Liver (tissue), 8 donors: ENCODE measurements at regions not wholly inside any gene's neighbourhood (a gene's known extent, or its start where the extent isn't known, plus 50 kb on each side); places are given as distances from the start of the nearest gene placed in this dataset.
"Not testable (repeated sequence)": the region's sequence is repeated elsewhere in the genome, so short reads cannot be mapped to it uniquely, and the experiment has no call there.

ENCODE experiments used
- DNase-seq: peaks from one replicate; pipeline ENCODE4 v3.0.0-alpha.2; 2017; ENCODE audit warnings: low spot score
- H3K27ac ChIP-seq, 2 donors: one replicate each; pipeline ENCODE4 v1.7.0; 2013; ENCODE audit warnings: inconsistent platforms in 2 of 2, low read length in 2 of 2, control low read depth in 1 of 2, low read depth in 1 of 2, mild to moderate bottlenecking in 1 of 2
- H3K27me3 ChIP-seq, 4 donors: one replicate each; pipeline versions ENCODE4 v1.6.1 to v1.7.0; 2013; ENCODE audit warnings: low read length in 3 of 4, inconsistent platforms in 1 of 4, mild to moderate bottlenecking in 1 of 4, moderate library complexity in 1 of 4; ENCODE audit not compliant: control insufficient read depth in 4 of 4, insufficient read depth in 4 of 4
- H3K36me3 ChIP-seq, 4 donors: one replicate each; pipeline versions ENCODE4 v1.6.1 to v1.7.0; 2013; ENCODE audit warnings: low read length in 3 of 4, mild to moderate bottlenecking in 3 of 4, low read depth in 1 of 4, moderate library complexity in 1 of 4; ENCODE audit not compliant: control insufficient read depth in 4 of 4, insufficient read depth in 3 of 4
- H3K4me1 ChIP-seq, 4 donors: one replicate each; pipeline versions ENCODE4 v1.6.1 to v1.7.0; 2013; ENCODE audit warnings: low read length in 3 of 4, mild to moderate bottlenecking in 3 of 4, moderate library complexity in 1 of 4; ENCODE audit not compliant: control insufficient read depth in 4 of 4, insufficient read depth in 4 of 4
- H3K4me3 ChIP-seq, 3 donors: one replicate each; pipeline versions ENCODE4 v1.6.1 to v1.7.0; 2013; ENCODE audit warnings: low read length in 3 of 3, control low read depth in 1 of 3, low read depth in 1 of 3, mild to moderate bottlenecking in 1 of 3
- H3K9ac ChIP-seq, 2 donors: one replicate each; pipeline ENCODE4 v1.7.0; 2013; ENCODE audit warnings: low read length in 2 of 2, mild to moderate bottlenecking in 2 of 2, moderate library complexity in 2 of 2, control low read depth in 1 of 2, low read depth in 1 of 2
- H3K9me3 ChIP-seq, 4 donors: one replicate each; pipeline versions ENCODE4 v1.6.1 to v1.7.0; 2013; ENCODE audit warnings: low read length in 3 of 4; ENCODE audit not compliant: control insufficient read depth in 4 of 4
- CTCF ChIP-seq: fragments of 150-350 bp; IDR thresholded peaks from 2 replicates; pipeline ENCODE4 v1.5.1; 2017; ENCODE audit warnings: improper control_type of control experiment, low read depth, low read length; ENCODE audit not compliant: missing input control
- FOXA1 ChIP-seq: IDR thresholded peaks from 2 replicates; pipeline ENCODE4 v1.6.1; 2016; ENCODE audit warnings: antibody characterized with exemption
- GABPA ChIP-seq, 2 donors: IDR thresholded peaks in 1 of 2; conservative IDR thresholded peaks in 1 of 2; 2 replicates each; pipeline ENCODE4 v1.6.1; 2016; ENCODE audit warnings: antibody characterized with exemption in 2 of 2, mild to moderate bottlenecking in 1 of 2, moderate library complexity in 1 of 2
- HNF4A ChIP-seq, 2 donors: conservative IDR thresholded peaks; 2 replicates each; pipeline ENCODE4 v1.6.1; 2016; ENCODE audit warnings: antibody characterized with exemption in 2 of 2, mild to moderate bottlenecking in 2 of 2
- HNF4G ChIP-seq: IDR thresholded peaks from 2 replicates; pipeline ENCODE4 v1.6.1; 2016; ENCODE audit warnings: antibody characterized with exemption
- JUND ChIP-seq, 2 donors: IDR thresholded peaks; 2 replicates each; pipeline ENCODE4 v1.6.1; 2016; ENCODE audit warnings: antibody characterized with exemption in 2 of 2
- NR2F2 ChIP-seq: IDR thresholded peaks from 2 replicates; pipeline ENCODE4 v1.6.1; 2016; ENCODE audit warnings: antibody characterized with exemption
- RAD21 ChIP-seq, 2 donors: IDR thresholded peaks; 2 replicates each; pipeline ENCODE4 v1.6.1; 2016; ENCODE audit warnings: antibody characterized with exemption in 2 of 2, mild to moderate bottlenecking in 2 of 2
- REST ChIP-seq: IDR thresholded peaks from 2 replicates; pipeline ENCODE4 v1.6.1; 2016; ENCODE audit warnings: antibody characterized with exemption, mild to moderate bottlenecking
- SP1 ChIP-seq: IDR thresholded peaks from 2 replicates; pipeline ENCODE4 v1.6.1; 2018; ENCODE audit warnings: antibody characterized with exemption, mild to moderate bottlenecking
- TAF1 ChIP-seq: conservative IDR thresholded peaks from 2 replicates; pipeline ENCODE4 v1.6.1; 2016; ENCODE audit warnings: antibody characterized with exemption, mild to moderate bottlenecking
- WGBS: extraction: QIAGEN DNeasy Blood & Tissue Kit; methylation state at CpG from one replicate; pipeline ENCODE4 v1.1.7; 2013; 5-methylcytosine and 5-hydroxymethylcytosine counted together
- donor health status: healthy.
- donor health status: healthy.
- donor health status: healthy.
- donor health status: healthy.
- donor health status: healthy.

- TF ChIP-seq REST, result no peak
- no peak for TF ChIP-seq HNF4A (conservative IDR thresholded peaks at IDR 0.05)
Observed at GRCh38 chrX:40867352-40867751, 132.0 kb upstream of the MED14 start (continued).

- WGBS, result 94% methylated on average over 3 of the region's 3 CpGs
- Histone ChIP-seq H3K27ac (no peak overlapping the region), H3K27me3 (no peaks in the 10 kb centered on the region), H3K4me3 (no peak overlapping the region), H3K36me3 (no peaks in the 10 kb centered on the region), H3K4me1 (no peaks in the 10 kb centered on the region), H3K9ac (no peak overlapping the region), H3K9me3 (no peaks in the 10 kb centered on the region)
- TF ChIP-seq FOXA1 (no peak), TAF1 (no peak)
- no peak for DNase-seq
Observed at GRCh38 chrX:40868868-40869267, 133.5 kb upstream of the MED14 start.

GRCh38 chrX:40870982-40871381 is 135.6 kb upstream of the MED14 start:
- WGBS, result 98% methylated on average over 1 of the region's 1 CpG
- H3K9me3 ChIP-seq, H3K4me1 ChIP-seq, H3K4me3 ChIP-seq, H3K27me3 ChIP-seq, DNase-seq, H3K9ac ChIP-seq, H3K27ac ChIP-seq, H3K36me3 ChIP-seq: not testable (repeated sequence)

- Histone ChIP-seq H3K9ac (no peak overlapping the region), H3K27me3 (no peaks in the 10 kb centered on the region), H3K27ac (no peak overlapping the region), H3K4me3 (no peak overlapping the region), H3K36me3 (no peaks in the 10 kb centered on the region), H3K4me1 (no peaks in the 10 kb centered on the region), H3K9me3 (no peaks in the 10 kb centered on the region)
- TF ChIP-seq TAF1 (no peak), REST (no peak), GABPA (IDR thresholded peaks at IDR 0.05 in 1 of 2, conservative IDR thresholded peaks at IDR 0.05 in 1 of 2) (no peak), HNF4A (conservative IDR thresholded peaks at IDR 0.05) (no peak), CTCF (no peak), RAD21 (IDR thresholded peaks at IDR 0.05) (no peak), NR2F2 (no peak), HNF4G (no peak), JUND (IDR thresholded peaks at IDR 0.05) (no peak), SP1 (no peak)
- WGBS, result 61% methylated on average over 3 of the region's 3 CpGs
- DNase-seq, result no peak
Observed at GRCh38 chrX:40871385-40872082, 136.2 kb upstream of the MED14 start.
